ENCODE measurements at regions not wholly inside any gene's neighbourhood (a gene's known extent, or its start where the extent isn't known, plus 50 kb on each side); places are given as distances from the start of the nearest gene placed in this dataset.

DNA sequence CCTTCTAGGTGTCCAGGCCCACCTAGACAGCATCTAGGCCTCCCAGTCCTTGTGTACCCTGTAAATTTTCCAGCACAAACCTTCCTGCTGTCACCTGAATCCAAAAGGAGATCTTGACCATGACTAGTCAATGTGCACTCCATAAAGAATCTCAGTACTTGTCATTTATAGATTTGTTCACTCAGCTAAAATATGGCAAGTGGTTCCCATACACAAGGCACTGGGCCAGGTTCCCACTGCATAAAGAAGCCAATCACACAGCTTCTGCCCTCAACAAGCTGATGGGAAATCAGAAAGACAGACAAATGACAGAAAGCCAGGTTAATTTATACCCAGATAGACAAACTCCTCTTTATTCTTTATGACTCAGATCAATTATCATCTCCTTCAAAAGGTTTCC lies 526.8 kb downstream of the CD83 start:
- peaks cover 2% of the 10 kb centered on the region for H3K27me3 Mint-ChIP-seq (ENCODE audit: unreplicated experiment)
- no peak overlapping the region for H3K4me3 Mint-ChIP-seq (ENCODE audit: unreplicated experiment)
- peaks cover 5% of the 10 kb centered on the region for H3K36me3 Mint-ChIP-seq (ENCODE audit: unreplicated experiment)
- peaks cover 18% of the 10 kb centered on the region for H3K4me1 Mint-ChIP-seq (ENCODE audit: low read depth, unreplicated experiment)
- H3K27ac Mint-ChIP-seq (ENCODE audit: unreplicated experiment) = no peak overlapping the region
- TF ChIP-seq, protein P1, sequence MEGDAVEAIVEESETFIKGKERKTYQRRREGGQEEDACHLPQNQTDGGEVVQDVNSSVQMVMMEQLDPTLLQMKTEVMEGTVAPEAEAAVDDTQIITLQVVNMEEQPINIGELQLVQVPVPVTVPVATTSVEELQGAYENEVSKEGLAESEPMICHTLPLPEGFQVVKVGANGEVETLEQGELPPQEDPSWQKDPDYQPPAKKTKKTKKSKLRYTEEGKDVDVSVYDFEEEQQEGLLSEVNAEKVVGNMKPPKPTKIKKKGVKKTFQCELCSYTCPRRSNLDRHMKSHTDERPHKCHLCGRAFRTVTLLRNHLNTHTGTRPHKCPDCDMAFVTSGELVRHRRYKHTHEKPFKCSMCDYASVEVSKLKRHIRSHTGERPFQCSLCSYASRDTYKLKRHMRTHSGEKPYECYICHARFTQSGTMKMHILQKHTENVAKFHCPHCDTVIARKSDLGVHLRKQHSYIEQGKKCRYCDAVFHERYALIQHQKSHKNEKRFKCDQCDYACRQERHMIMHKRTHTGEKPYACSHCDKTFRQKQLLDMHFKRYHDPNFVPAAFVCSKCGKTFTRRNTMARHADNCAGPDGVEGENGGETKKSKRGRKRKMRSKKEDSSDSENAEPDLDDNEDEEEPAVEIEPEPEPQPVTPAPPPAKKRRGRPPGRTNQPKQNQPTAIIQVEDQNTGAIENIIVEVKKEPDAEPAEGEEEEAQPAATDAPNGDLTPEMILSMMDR (IDR thresholded peaks at IDR 0.05; ENCODE audit: partially characterized antibody, unreplicated experiment) = no peak
- peaks cover 2% of the 10 kb centered on the region for H3K9me3 Mint-ChIP-seq (ENCODE audit: unreplicated experiment)
- no peak for DNase-seq

DNA sequence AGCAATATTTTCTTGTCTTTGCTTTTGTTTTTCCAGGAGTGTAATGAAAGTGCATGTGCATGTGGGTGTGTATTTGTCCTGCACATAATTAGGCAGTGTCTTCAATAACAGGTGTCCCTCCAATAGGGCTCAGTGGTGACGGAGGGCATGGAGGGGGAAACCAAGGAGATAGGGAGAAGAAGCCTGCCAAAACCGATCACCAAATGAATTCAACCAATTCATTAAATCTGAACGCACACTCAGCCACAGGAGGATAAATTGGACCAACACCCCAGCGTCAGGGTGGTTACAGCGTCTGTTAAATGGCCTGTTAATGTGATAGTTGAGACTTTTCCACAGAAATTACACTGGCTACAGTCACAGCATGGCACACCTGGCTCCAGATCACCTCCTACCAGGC lies 527.6 kb downstream of the CD83 start:
- H3K4me1 Mint-ChIP-seq (ENCODE audit: low read depth, unreplicated experiment) = peaks cover 12% of the 10 kb centered on the region
- DNase-seq = no peak
- TF ChIP-seq, protein P1 (IDR thresholded peaks at IDR 0.05; ENCODE audit: partially characterized antibody, unreplicated experiment) = no peak

GRCh38 chr6:14645841-14646240 lies 528.3 kb downstream of the CD83 start:
- H3K4me1 Mint-ChIP-seq (ENCODE audit: low read depth, unreplicated experiment) = peaks cover 6% of the 10 kb centered on the region
- peaks cover 5% of the 10 kb centered on the region for H3K36me3 Mint-ChIP-seq (ENCODE audit: unreplicated experiment)
- H3K9me3 Mint-ChIP-seq (ENCODE audit: unreplicated experiment) = no peaks in the 10 kb centered on the region
- TF ChIP-seq, protein P1 (IDR thresholded peaks at IDR 0.05; ENCODE audit: partially characterized antibody, unreplicated experiment) = no peak
- no peak overlapping the region for H3K27ac Mint-ChIP-seq (ENCODE audit: unreplicated experiment)
- H3K4me3 Mint-ChIP-seq (ENCODE audit: unreplicated experiment) = no peak overlapping the region
- no peak for DNase-seq
- H3K27me3 Mint-ChIP-seq (ENCODE audit: unreplicated experiment) = no peaks in the 10 kb centered on the region

More for the DNA sequence above, 527.6 kb downstream of the CD83 start:
- H3K9me3 Mint-ChIP-seq (ENCODE audit: unreplicated experiment) = peaks cover 2% of the 10 kb centered on the region
- H3K27me3 Mint-ChIP-seq (ENCODE audit: unreplicated experiment) = no peaks in the 10 kb centered on the region
- no peak overlapping the region for H3K27ac Mint-ChIP-seq (ENCODE audit: unreplicated experiment)
- H3K4me3 Mint-ChIP-seq (ENCODE audit: unreplicated experiment) = no peak overlapping the region
- peaks cover 5% of the 10 kb centered on the region for H3K36me3 Mint-ChIP-seq (ENCODE audit: unreplicated experiment)

DNA sequence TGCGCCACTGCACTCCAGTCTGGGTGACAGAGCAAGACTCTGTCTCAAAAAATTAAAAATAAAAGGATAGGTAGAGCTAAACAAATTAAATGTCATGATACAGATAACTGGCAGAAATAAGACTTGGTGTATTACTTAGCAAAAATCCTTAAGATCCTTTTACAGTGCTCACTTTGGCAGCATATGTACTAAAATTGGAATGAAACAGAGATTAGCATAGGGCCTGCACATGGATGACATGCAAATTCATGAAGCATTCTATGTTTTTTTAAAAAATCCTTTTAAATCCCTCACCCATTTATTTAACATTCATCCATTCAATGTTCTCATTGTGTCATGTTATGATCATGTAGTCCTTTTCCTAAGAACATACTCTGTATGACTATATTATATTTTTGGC lies 528.8 kb downstream of the CD83 start:
- DNase-seq = no peak
- H3K4me1 Mint-ChIP-seq (ENCODE audit: low read depth, unreplicated experiment) = peaks cover 2% of the 10 kb centered on the region
- H3K36me3 Mint-ChIP-seq (ENCODE audit: unreplicated experiment) = peaks cover 5% of the 10 kb centered on the region
- no peaks in the 10 kb centered on the region for H3K27me3 Mint-ChIP-seq (ENCODE audit: unreplicated experiment)
- TF ChIP-seq, protein P1 (IDR thresholded peaks at IDR 0.05; ENCODE audit: partially characterized antibody, unreplicated experiment) = no peak
- H3K4me3 Mint-ChIP-seq (ENCODE audit: unreplicated experiment) = no peak overlapping the region
- H3K27ac Mint-ChIP-seq (ENCODE audit: unreplicated experiment) = no peak overlapping the region
- H3K9me3 Mint-ChIP-seq (ENCODE audit: unreplicated experiment) = no peaks in the 10 kb centered on the region

GRCh38 chr6:14647357-14647756 lies 529.8 kb downstream of the CD83 start:
- no peak overlapping the region for H3K27ac Mint-ChIP-seq (ENCODE audit: unreplicated experiment)
- no peak overlapping the region for H3K4me3 Mint-ChIP-seq (ENCODE audit: unreplicated experiment)
- no peaks in the 10 kb centered on the region for H3K27me3 Mint-ChIP-seq (ENCODE audit: unreplicated experiment)
- H3K4me1 Mint-ChIP-seq (ENCODE audit: low read depth, unreplicated experiment) = no peaks in the 10 kb centered on the region
- DNase-seq = no peak
- TF ChIP-seq, protein P1 (IDR thresholded peaks at IDR 0.05; ENCODE audit: partially characterized antibody, unreplicated experiment) = no peak
- peaks cover 5% of the 10 kb centered on the region for H3K36me3 Mint-ChIP-seq (ENCODE audit: unreplicated experiment)
- no peaks in the 10 kb centered on the region for H3K9me3 Mint-ChIP-seq (ENCODE audit: unreplicated experiment)

Measured in glutamatergic neuron (in vitro differentiated cells).